MM.1S (cell line): ENCODE measurements at regions not wholly inside any gene's neighbourhood (a gene's known extent, or its start where the extent isn't known, plus 50 kb on each side); places are given as distances from the start of the nearest gene placed in this dataset.

ENCODE experiments used
- DNase-seq: peaks from one replicate; pipeline ENCODE4 v3.0.0-alpha.2; 2015
- H2AFZ ChIP-seq: fragments of 300-600 bp; sonication (generic); 2 replicates; pipeline ENCODE4 v1.6.0; 2016; ENCODE audit warnings: antibody characterized with exemption, low read length
- H3F3A ChIP-seq: fragments of 300-600 bp; sonication (generic); 2 replicates; pipeline ENCODE4 v1.6.1; 2016; ENCODE audit warnings: mild to moderate bottlenecking, antibody characterized with exemption, low read length, moderate library complexity, mixed read lengths; ENCODE audit not compliant: insufficient read depth
- H3K27ac ChIP-seq: fragments of 300-600 bp; sonication (generic); 2 replicates; pipeline ENCODE4 v1.5.1; 2016; ENCODE audit warnings: mild to moderate bottlenecking, low read length
- H3K27me3 ChIP-seq: fragments of 300-600 bp; sonication (generic); replicated peaks from 2 replicates; pipeline ENCODE4 v1.6.0; 2016; ENCODE audit warnings: low read length; ENCODE audit not compliant: insufficient read depth
- H3K36me3 ChIP-seq: fragments of 300-600 bp; sonication (generic); replicated peaks from 2 replicates; pipeline ENCODE4 v1.6.1; 2016; ENCODE audit warnings: mild to moderate bottlenecking, low read length, mixed read lengths; ENCODE audit not compliant: insufficient read depth
- H3K4me1 ChIP-seq: fragments of 300-600 bp; sonication (generic); 2 replicates; pipeline ENCODE4 v1.6.1; 2016; ENCODE audit warnings: low read length, mixed read lengths
- H3K4me2 ChIP-seq: fragments of 300-600 bp; sonication (generic); 2 replicates; pipeline ENCODE4 v1.6.0; 2016; ENCODE audit warnings: low read depth, low read length
- H3K4me3 ChIP-seq: fragments of 300-600 bp; sonication (generic); 2 replicates; pipeline ENCODE4 v1.5.1; 2016; ENCODE audit warnings: low read length, mixed read lengths
- H3K79me2 ChIP-seq: fragments of 300-600 bp; sonication (generic); 2 replicates; pipeline ENCODE4 v1.6.1; 2016; ENCODE audit warnings: mixed run types, low read length, mixed read lengths
- H3K9ac ChIP-seq: fragments of 300-600 bp; sonication (generic); 2 replicates; pipeline ENCODE4 v1.6.1; 2016; ENCODE audit warnings: low read length, mixed read lengths
- H3K9me2 ChIP-seq: fragments of 300-600 bp; sonication (generic); replicated peaks from 2 replicates; pipeline ENCODE4 v1.6.1; 2016; ENCODE audit warnings: mild to moderate bottlenecking, low read length, mixed read lengths; ENCODE audit not compliant: insufficient read depth
- H3K9me3 ChIP-seq: fragments of 300-600 bp; sonication (generic); replicated peaks from 2 replicates; pipeline ENCODE4 v1.6.1; 2016; ENCODE audit warnings: mild to moderate bottlenecking, low read length, mixed read lengths; ENCODE audit not compliant: insufficient read depth
- H4K20me1 ChIP-seq: fragments of 300-600 bp; sonication (generic); 2 replicates; pipeline ENCODE4 v1.6.1; 2016; ENCODE audit warnings: mild to moderate bottlenecking, low read length, moderate library complexity, mixed read lengths; ENCODE audit not compliant: insufficient read depth
- EZH2 ChIP-seq: fragments of 300-600 bp; sonication (generic); optimal IDR thresholded peaks from 2 replicates; pipeline ENCODE3; 2017; ENCODE audit warnings: low read depth, mild to moderate bottlenecking, antibody characterized with exemption, low read length, mixed read lengths
- EZH2phosphoT487 ChIP-seq: fragments of 300-600 bp; sonication (generic); IDR thresholded peaks from 2 replicates; pipeline ENCODE4 v1.6.1; 2018; ENCODE audit warnings: antibody characterized with exemption, low read length
- TF ChIP-seq, protein P1 (sequence below): fragments of 300-600 bp; sonication (generic); IDR thresholded peaks from 2 replicates; pipeline ENCODE4 v1.5.1; 2016; ENCODE audit warnings: antibody characterized with exemption, low read length, mixed read lengths

DNA sequence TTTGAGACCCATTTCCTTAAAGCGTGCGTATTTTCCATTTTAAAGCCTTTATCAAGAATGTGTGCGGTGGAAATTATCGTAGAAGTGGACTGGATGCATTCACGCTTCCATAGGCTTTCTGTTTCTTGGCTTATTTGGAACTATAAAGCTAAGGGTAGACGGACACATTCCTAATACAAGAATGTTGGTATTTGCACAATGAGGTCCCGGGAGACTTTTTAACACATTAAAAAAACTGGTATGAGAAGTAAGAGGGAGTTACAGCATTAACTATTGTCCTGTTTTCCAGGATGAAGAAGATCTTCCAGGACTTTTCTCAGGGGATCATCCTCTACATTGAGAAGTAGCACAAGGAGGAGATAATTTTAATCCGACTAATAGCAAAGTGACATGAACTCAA lies 653.0 kb downstream of the MTRR start:
- Histone ChIP-seq H3K9me3 (no peaks in the 10 kb centered on the region), H4K20me1 (no peaks in the 10 kb centered on the region), H3K36me3 (no peaks in the 10 kb centered on the region), H2AFZ (no peak overlapping the region), H3K27ac (no peak overlapping the region), H3K27me3 (no peaks in the 10 kb centered on the region), H3K79me2 (no peaks in the 10 kb centered on the region), H3K9ac (no peak overlapping the region), H3K9me2 (no peaks in the 10 kb centered on the region), H3K4me3 (no peak overlapping the region), H3K4me1 (no peaks in the 10 kb centered on the region), H3K4me2 (no peak overlapping the region), H3F3A (no peaks in the 10 kb centered on the region)
- no peak for DNase-seq
- no peak for TF ChIP-seq EZH2
- no peak for TF ChIP-seq EZH2phosphoT487
- TF ChIP-seq, protein P1, sequence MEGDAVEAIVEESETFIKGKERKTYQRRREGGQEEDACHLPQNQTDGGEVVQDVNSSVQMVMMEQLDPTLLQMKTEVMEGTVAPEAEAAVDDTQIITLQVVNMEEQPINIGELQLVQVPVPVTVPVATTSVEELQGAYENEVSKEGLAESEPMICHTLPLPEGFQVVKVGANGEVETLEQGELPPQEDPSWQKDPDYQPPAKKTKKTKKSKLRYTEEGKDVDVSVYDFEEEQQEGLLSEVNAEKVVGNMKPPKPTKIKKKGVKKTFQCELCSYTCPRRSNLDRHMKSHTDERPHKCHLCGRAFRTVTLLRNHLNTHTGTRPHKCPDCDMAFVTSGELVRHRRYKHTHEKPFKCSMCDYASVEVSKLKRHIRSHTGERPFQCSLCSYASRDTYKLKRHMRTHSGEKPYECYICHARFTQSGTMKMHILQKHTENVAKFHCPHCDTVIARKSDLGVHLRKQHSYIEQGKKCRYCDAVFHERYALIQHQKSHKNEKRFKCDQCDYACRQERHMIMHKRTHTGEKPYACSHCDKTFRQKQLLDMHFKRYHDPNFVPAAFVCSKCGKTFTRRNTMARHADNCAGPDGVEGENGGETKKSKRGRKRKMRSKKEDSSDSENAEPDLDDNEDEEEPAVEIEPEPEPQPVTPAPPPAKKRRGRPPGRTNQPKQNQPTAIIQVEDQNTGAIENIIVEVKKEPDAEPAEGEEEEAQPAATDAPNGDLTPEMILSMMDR: no peak

DNA sequence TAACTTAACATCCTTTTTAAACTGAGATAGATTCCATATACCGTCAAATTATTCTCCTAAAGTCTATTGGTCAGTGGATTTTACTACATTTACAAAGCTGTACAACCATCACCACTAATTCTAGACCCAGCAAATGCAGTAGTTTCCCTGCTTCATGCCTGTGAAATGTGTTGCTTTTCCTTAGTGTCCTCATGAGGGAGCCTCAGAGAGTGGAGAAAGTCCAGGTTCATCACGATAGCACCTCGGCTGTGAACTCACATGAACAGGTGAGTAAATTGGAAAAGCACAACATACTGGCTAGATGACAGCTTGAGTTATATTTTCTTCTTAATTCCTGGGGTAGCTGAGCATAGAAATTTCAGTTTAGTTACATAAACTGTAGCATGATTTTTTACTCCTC lies 653.7 kb downstream of the MTRR start:
- no peak overlapping the region for H3K27ac ChIP-seq
- TF ChIP-seq EZH2phosphoT487: no peak
- TF ChIP-seq, protein P1: no peak
- no peaks in the 10 kb centered on the region for H3K4me1 ChIP-seq
- no peaks in the 10 kb centered on the region for H3K27me3 ChIP-seq
- no peak overlapping the region for H2AFZ ChIP-seq
- no peak overlapping the region for H3K9ac ChIP-seq
- no peak overlapping the region for H3K4me3 ChIP-seq
- no peaks in the 10 kb centered on the region for H3K79me2 ChIP-seq
- no peaks in the 10 kb centered on the region for H3K36me3 ChIP-seq
- H3K9me2 ChIP-seq: no peaks in the 10 kb centered on the region
- no peaks in the 10 kb centered on the region for H3K9me3 ChIP-seq
- DNase-seq: no peak
- H4K20me1 ChIP-seq: no peaks in the 10 kb centered on the region
- H3K4me2 ChIP-seq: no peak overlapping the region
- H3F3A ChIP-seq: no peaks in the 10 kb centered on the region

DNA sequence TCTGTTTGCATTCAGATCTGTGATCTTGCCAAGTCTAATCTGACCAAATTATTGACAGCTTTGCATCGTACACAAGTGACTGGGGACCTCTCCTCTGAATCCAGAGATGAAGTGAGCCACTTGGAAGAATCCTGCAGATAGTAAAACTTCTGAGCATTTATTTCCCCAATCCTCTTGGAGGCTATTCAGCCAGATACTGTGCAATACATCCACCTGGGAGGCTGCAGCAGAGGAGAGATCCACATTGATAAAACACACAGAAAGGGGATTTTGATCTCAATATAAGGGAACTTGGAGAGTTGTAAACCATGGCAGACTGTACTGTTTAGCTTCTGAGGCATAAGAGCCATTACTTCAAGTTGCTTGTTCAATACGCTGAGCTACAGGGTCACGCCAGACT lies 654.6 kb downstream of the MTRR start:
- Histone ChIP-seq H3K9me2 (no peaks in the 10 kb centered on the region), H3K9me3 (no peaks in the 10 kb centered on the region), H3K27me3 (no peaks in the 10 kb centered on the region), H3K4me1 (no peaks in the 10 kb centered on the region), H3K27ac (no peak overlapping the region), H3K36me3 (no peaks in the 10 kb centered on the region), H3K9ac (no peak overlapping the region), H3K4me3 (no peak overlapping the region), H2AFZ (no peak overlapping the region), H4K20me1 (no peaks in the 10 kb centered on the region), H3K79me2 (no peaks in the 10 kb centered on the region), H3K4me2 (no peak overlapping the region), H3F3A (no peaks in the 10 kb centered on the region)
- DNase-seq: no peak
- TF ChIP-seq EZH2 (no peak), EZH2phosphoT487 (no peak)
- TF ChIP-seq, protein P1: no peak

DNA sequence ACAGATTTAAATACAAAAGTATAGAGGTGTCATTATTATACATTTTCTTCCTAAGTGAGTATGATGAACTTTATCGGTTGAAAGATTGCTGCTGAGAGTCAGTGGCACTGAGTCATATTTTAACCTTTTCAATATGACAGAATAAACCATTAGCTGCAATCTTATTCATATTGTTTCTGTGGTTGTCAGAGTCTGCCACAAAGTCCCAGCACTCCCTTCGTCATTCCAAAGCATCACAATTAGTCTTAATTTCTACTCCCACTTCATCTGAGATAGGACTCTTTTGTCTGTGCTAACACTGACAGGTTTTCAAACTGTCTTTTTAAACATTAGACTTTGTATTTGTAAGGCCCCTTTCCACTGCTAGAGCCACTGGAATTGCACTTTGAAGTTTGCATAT lies 656.9 kb downstream of the MTRR start:
- H3K9me3 ChIP-seq: no peaks in the 10 kb centered on the region
- no peak overlapping the region for H3K4me3 ChIP-seq
- H3K36me3 ChIP-seq: no peaks in the 10 kb centered on the region
- no peak overlapping the region for H2AFZ ChIP-seq
- H3K79me2 ChIP-seq: no peaks in the 10 kb centered on the region
- no peak overlapping the region for H3K9ac ChIP-seq
- no peaks in the 10 kb centered on the region for H3K27me3 ChIP-seq
- DNase-seq: no peak
- no peaks in the 10 kb centered on the region for H3K9me2 ChIP-seq
- no peak for TF ChIP-seq EZH2phosphoT487
- TF ChIP-seq, protein P1: no peak
- TF ChIP-seq EZH2: no peak
- no peaks in the 10 kb centered on the region for H3K4me1 ChIP-seq
- H3K4me2 ChIP-seq: no peak overlapping the region
- H4K20me1 ChIP-seq: no peaks in the 10 kb centered on the region
- H3K27ac ChIP-seq: no peak overlapping the region
- H3F3A ChIP-seq: no peaks in the 10 kb centered on the region
